ENCODE measurements at regions not wholly inside any gene's neighbourhood (a gene's known extent, or its start where the extent isn't known, plus 50 kb on each side); places are given as distances from the start of the nearest gene placed in this dataset.
"Not testable (repeated sequence)": the region's sequence is repeated elsewhere in the genome, so short reads cannot be mapped to it uniquely, and the experiment has no call there.

GRCh38 chr2:242044313-242044590 lies 174.7 kb downstream of the RTP5 start:
- TF ChIP-seq CTCF (IDR thresholded peaks at IDR 0.05; ENCODE audit: unreplicated experiment in 3 of 3): no peak
- Mint-ChIP-seq H3K36me3 (ENCODE audit: low read depth) (peaks cover 10% of the 10 kb centered on the region), H3K4me1 (peaks cover 24% of the 10 kb centered on the region), H3K27me3 (ENCODE audit: low read depth) (peaks cover 68% of the 10 kb centered on the region), H3K27ac (no peak overlapping the region), H3K9me3 (peaks cover 24% of the 10 kb centered on the region), H3K4me3 (no peak overlapping the region)

GRCh38 chr2:242045596-242046144 lies 176.1 kb downstream of the RTP5 start:
- H3K36me3 Mint-ChIP-seq (ENCODE audit: low read depth): peaks cover 10% of the 10 kb centered on the region

GRCh38 chr2:242046206-242046826 lies 176.8 kb downstream of the RTP5 start:
- Mint-ChIP-seq H3K27ac (no peak overlapping the region), H3K9me3 (peaks cover 23% of the 10 kb centered on the region), H3K27me3 (ENCODE audit: low read depth) (peaks cover 82% of the 10 kb centered on the region), H3K36me3 (ENCODE audit: low read depth) (peaks cover 10% of the 10 kb centered on the region), H3K4me1 (peaks cover 22% of the 10 kb centered on the region), H3K4me3 (peak overlapping the region; percentile 43 to 71 (median 53))
- TF ChIP-seq CTCF (IDR thresholded peaks at IDR 0.05; ENCODE audit: unreplicated experiment in 3 of 3): no peak

More at GRCh38 chr2:242045596-242046144, 176.1 kb downstream of the RTP5 start:
- not testable (repeated sequence) for H3K4me3 Mint-ChIP-seq, H3K27ac Mint-ChIP-seq
- H3K4me1 Mint-ChIP-seq: peaks cover 24% of the 10 kb centered on the region
- peaks cover 24% of the 10 kb centered on the region for H3K9me3 Mint-ChIP-seq
- H3K27me3 Mint-ChIP-seq (ENCODE audit: low read depth): peaks cover 77% of the 10 kb centered on the region

GRCh38 chr2:242047963-242048362 lies 178.4 kb downstream of the RTP5 start:
- Mint-ChIP-seq H3K36me3 (ENCODE audit: low read depth) (peaks cover 10% of the 10 kb centered on the region), H3K4me3 (no peak overlapping the region)
- no peak for TF ChIP-seq CTCF (IDR thresholded peaks at IDR 0.05; ENCODE audit: unreplicated experiment in 3 of 3)

GRCh38 chr2:242048479-242048878 lies 178.9 kb downstream of the RTP5 start:
- peaks cover 10% of the 10 kb centered on the region for H3K36me3 Mint-ChIP-seq (ENCODE audit: low read depth)
- peaks cover 13% of the 10 kb centered on the region for H3K9me3 Mint-ChIP-seq
- H3K4me3 Mint-ChIP-seq: no peak overlapping the region
- no peak overlapping the region for H3K27ac Mint-ChIP-seq
- peaks cover 87% of the 10 kb centered on the region for H3K27me3 Mint-ChIP-seq (ENCODE audit: low read depth)
- no peak for TF ChIP-seq CTCF (IDR thresholded peaks at IDR 0.05; ENCODE audit: unreplicated experiment in 3 of 3)
- peaks cover 10% of the 10 kb centered on the region for H3K4me1 Mint-ChIP-seq

More at GRCh38 chr2:242047963-242048362, 178.4 kb downstream of the RTP5 start:
- peaks cover 12% of the 10 kb centered on the region for H3K4me1 Mint-ChIP-seq
- no peak overlapping the region for H3K27ac Mint-ChIP-seq
- H3K27me3 Mint-ChIP-seq (ENCODE audit: low read depth): peaks cover 85% of the 10 kb centered on the region
- H3K9me3 Mint-ChIP-seq: peaks cover 15% of the 10 kb centered on the region

GRCh38 chr2:242049492-242049891 lies 180.0 kb downstream of the RTP5 start:
- peaks cover 10% of the 10 kb centered on the region for H3K36me3 Mint-ChIP-seq (ENCODE audit: low read depth)
- not testable (repeated sequence) for H3K4me3 Mint-ChIP-seq, H3K4me1 Mint-ChIP-seq, H3K27ac Mint-ChIP-seq
- H3K9me3 Mint-ChIP-seq: peaks cover 11% of the 10 kb centered on the region
- H3K27me3 Mint-ChIP-seq (ENCODE audit: low read depth): peaks cover 80% of the 10 kb centered on the region

GRCh38 chr2:242051463-242051862 lies 181.9 kb downstream of the RTP5 start:
- Mint-ChIP-seq H3K4me3 (no peak overlapping the region), H3K36me3 (ENCODE audit: low read depth) (peaks cover 7% of the 10 kb centered on the region), H3K9me3 (peaks cover 6% of the 10 kb centered on the region), H3K27ac (no peak overlapping the region), H3K27me3 (ENCODE audit: low read depth) (peaks cover 65% of the 10 kb centered on the region), H3K4me1 (peaks cover under 1% of the 10 kb centered on the region)
- no peak for TF ChIP-seq CTCF (IDR thresholded peaks at IDR 0.05; ENCODE audit: unreplicated experiment in 3 of 3)
